ENCODE measurements at regions not wholly inside any gene's neighbourhood (a gene's known extent, or its start where the extent isn't known, plus 50 kb on each side); places are given as distances from the start of the nearest gene placed in this dataset.
A peak's percentile ranks its signal among the peaks of the same experiment; 100 is the strongest.
"Not testable (repeated sequence)": the region's sequence is repeated elsewhere in the genome, so short reads cannot be mapped to it uniquely, and the experiment has no call there.

DNA sequence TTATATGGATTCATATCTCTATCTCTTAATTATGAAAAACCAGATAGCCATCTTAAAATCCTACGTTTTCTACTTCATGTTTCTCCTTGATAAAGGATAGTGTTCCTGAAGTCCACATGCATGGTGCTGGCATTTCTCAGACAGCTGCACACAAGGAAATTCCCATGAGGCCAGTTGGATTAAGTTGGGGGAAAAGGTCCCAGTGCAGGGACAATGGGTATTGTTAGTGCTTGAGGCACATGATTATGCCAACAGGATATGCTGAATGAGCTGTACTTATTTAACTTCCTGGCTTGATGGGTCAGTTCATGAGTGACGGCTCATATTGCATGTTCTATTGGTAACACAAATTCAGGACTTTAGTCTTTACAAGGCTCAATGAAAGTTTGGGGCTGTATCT, 913.9 kb upstream of the NDST4 start:
- no peak for DNase-seq

DNA sequence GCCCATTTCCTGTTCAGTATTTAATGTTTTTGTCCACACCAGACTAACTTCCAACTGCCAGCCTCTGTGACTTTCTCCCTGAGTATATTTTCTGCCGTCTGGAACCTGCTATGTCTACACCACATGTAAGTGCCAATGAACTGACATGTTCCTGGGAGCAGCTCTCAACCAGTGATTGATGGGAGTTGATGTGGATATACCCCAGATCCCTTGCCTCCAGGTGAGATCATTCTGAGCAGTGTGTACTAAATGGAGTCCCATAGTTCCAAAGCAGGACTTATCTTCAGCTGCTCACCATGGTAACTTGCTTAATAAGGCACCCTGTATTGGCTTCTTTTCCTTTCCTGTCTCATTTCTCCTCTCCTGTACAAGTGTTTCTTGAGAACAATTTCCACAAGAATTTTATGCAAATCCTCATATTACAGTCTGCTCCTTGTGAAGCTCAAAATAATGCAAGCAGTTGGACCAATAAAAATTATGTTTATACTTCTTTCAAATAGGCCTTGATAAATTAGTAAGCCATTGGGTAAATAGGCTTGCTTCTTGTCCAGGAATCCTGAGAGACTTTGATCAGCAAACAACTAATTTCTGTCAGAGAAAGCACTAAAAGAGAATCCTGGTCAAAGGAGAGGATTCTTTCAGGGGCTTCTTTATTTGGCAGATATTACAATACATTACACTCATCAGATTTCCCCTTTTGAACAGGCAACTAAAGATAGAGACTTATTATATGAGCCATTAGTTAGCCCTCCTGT, 911.7 kb upstream of the NDST4 start:
- in situ Hi-C loops (cut with HindIII; ENCODE audit: low pct_ligation_motif_present, low pct_unique_long_range_greater_than_20kb, low sequenced_read_pairs), result no loop called here
- no peak for DNase-seq

More for the DNA sequence above, 913.9 kb upstream of the NDST4 start:
- in situ Hi-C loops (cut with HindIII; ENCODE audit: low pct_ligation_motif_present, low pct_unique_long_range_greater_than_20kb, low sequenced_read_pairs), result no loop called here

GRCh38 chr4:116023049-116023448, 909.6 kb upstream of the NDST4 start:
- DNase-seq, result no peak
- in situ Hi-C loops (cut with HindIII; ENCODE audit: low pct_ligation_motif_present, low pct_unique_long_range_greater_than_20kb, low sequenced_read_pairs), result no loop called here

GRCh38 chr4:116020141-116020722, 906.8 kb upstream of the NDST4 start:
- DNase-seq, result peak; percentile 2
- in situ Hi-C loops (cut with HindIII; ENCODE audit: low pct_ligation_motif_present, low pct_unique_long_range_greater_than_20kb, low sequenced_read_pairs), result no loop called here

GRCh38 chr4:116018831-116019230, 905.4 kb upstream of the NDST4 start:
- no peak for DNase-seq
- in situ Hi-C loops (cut with HindIII; ENCODE audit: low pct_ligation_motif_present, low pct_unique_long_range_greater_than_20kb, low sequenced_read_pairs), result no loop called here

DNA sequence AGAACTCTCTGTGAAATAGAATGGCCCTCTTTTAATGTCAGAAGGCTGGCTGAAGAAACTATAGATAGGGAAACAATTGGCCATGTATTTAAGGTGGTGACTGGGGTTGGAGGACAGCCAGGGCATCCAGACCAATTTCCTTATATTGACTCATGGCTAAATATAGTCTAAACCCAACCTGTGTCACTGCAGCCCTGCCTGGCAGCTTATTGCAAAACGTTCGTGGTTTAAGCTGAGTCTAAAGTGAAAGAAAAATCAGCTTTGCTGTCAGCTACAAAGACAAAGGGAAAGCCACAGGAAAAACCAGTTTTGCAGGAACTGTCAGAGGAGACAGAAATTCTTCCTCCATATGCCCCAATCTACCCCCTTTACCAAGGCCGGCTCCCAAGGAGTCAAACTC, 902.8 kb upstream of the NDST4 start:
- in situ Hi-C loops (cut with HindIII; ENCODE audit: low pct_ligation_motif_present, low pct_unique_long_range_greater_than_20kb, low sequenced_read_pairs), result no loop called here
- DNase-seq, result peak; percentile 3

DNA sequence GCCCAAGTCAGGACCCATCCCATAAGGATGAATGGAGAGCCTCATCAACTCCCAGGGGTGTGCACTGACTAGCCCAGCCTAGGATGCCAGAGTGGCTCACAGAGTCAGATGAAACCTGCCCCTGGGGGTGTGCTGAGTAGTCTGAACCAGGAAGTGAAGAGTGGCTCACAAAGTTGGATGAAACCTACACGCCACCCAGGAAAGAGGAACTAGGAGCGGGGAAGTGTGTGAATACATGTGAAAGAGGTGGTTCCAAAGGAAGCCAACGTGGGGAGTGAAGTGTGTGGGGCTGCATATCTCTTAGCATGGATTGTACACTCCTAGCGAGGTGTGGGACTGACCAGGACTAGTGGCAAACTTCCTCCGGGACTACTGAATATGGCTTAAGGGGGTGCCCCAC, 902.1 kb upstream of the NDST4 start:
- no peak for DNase-seq
- in situ Hi-C loops (cut with HindIII; ENCODE audit: low pct_ligation_motif_present, low pct_unique_long_range_greater_than_20kb, low sequenced_read_pairs), result no loop called here

DNA sequence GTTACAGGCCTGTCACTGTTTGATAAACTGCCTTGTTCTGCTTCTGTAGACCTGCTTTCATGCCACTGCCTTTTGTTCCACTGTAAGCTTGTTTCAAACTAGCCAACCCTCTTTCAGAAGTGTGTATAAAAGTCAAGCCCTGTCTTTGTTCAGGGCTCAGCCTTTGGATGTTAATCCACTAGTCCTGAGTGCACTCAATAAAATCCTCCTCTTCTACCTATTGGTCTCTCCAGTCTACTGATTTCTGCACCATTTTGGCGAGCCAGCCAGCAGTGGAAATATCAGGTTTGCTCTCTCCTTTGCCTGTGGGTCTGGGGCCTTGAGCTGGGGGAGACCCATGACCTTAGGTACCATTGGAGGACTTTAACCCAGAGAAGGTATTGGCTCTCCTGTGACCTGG, 901.6 kb upstream of the NDST4 start:
- in situ Hi-C loops (cut with HindIII; ENCODE audit: low pct_ligation_motif_present, low pct_unique_long_range_greater_than_20kb, low sequenced_read_pairs), result no loop called here
- DNase-seq, result no peak

- DNase-seq, result no peak
Measured at GRCh38 chr4:116010923-116011322, 897.5 kb upstream of the NDST4 start.

GRCh38 chr4:116005806-116006088, 892.3 kb upstream of the NDST4 start:
- DNase-seq, result no peak
- in situ Hi-C loops (cut with HindIII; ENCODE audit: low pct_ligation_motif_present, low pct_unique_long_range_greater_than_20kb, low sequenced_read_pairs), result no loop called here

More at GRCh38 chr4:116010923-116011322, 897.5 kb upstream of the NDST4 start:
- in situ Hi-C loops (cut with HindIII; ENCODE audit: low pct_ligation_motif_present, low pct_unique_long_range_greater_than_20kb, low sequenced_read_pairs), result no loop called here

DNA sequence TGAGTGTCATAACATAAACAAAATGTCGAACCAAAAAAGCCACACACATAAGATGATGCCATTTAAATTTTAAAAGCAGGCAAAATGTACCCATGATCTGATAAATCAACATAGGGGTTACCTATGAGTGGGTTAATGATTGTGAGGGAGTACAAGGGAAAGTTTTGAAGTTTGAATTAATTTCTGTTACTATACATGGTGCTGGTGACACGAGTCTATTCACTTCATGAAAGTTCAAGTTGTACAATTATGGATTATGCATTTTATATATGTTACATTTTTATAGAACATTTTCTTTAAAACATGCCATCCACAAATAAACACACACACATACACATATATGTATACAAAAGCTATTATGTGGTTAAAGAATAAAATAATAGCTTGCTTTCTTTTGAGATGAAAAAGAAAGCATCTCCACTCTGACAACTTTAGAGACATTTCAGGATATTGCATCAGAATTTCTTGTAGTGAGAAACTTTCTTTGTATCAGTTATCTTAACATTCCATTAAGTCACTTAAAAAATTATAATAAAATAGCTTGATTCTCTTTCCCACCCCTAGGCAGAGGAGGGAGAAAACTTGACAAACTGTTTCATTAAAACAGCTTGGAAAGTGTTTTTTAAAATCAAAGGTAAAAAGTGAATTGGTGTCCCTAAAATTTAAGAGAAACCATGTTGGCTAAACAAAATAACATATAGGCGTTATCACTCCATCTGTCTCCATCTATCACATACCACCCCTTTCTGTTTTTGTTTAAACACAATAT, 891.8 kb upstream of the NDST4 start:
- in situ Hi-C loops (cut with HindIII; ENCODE audit: low pct_ligation_motif_present, low pct_unique_long_range_greater_than_20kb, low sequenced_read_pairs), result no loop called here
- peak; percentile 31 for DNase-seq

DNA sequence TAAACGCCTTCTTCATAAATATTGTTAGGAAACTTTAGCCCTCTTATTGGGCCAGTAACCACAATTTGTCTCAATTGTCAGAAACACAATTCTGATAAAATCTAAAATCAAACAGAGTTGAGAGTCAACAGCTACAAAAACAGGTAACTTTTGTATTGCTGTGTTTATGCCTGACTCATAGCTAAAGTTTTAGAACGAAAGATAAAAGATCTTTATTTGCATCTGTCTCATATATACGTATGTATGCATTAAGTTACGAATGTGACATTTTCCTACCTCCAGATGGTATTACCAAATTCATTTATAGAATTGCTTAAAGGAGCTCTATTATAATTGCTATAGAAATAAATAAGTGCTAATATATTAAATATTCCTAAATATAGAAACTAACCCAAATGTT, 887.9 kb upstream of the NDST4 start:
- DNase-seq, result no peak
- in situ Hi-C loops (cut with HindIII; ENCODE audit: low pct_ligation_motif_present, low pct_unique_long_range_greater_than_20kb, low sequenced_read_pairs), result no loop called here

GRCh38 chr4:115986573-115986972, 873.2 kb upstream of the NDST4 start:
- no peak for DNase-seq
- in situ Hi-C loops (cut with HindIII; ENCODE audit: low pct_ligation_motif_present, low pct_unique_long_range_greater_than_20kb, low sequenced_read_pairs), result no loop called here

DNA sequence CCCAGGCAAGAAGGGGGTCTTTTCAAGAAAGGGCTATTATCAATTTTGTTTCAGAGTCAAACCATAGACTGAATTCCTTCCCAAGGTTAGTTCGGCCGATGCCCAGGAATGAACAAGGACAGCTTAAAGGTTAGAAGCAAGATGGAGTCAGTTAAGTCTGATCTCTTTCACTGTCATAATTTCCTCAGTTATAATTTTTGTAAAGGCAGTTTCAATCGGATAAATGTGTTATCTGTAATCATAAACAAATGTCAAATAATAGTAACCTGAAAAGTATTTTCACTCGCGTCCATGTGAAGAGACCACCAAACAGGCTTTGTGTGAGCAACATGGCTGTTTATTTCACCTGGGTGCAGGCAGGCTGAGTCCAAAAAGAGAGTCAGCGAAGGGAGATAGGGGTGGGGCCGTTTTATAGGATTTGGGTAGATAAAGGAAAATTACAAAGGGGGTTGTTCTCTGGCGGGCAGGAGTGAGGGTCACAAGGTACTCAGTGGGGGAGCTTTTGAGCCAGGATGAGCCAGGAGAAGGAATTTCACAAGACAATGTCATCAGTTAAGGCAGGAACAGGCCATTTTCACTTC, 862.1 kb upstream of the NDST4 start:
- DNase-seq; in situ Hi-C loops (cut with HindIII; ENCODE audit: low pct_ligation_motif_present, low pct_unique_long_range_greater_than_20kb, low sequenced_read_pairs): not testable (repeated sequence)

- DNase-seq, result no peak
- in situ Hi-C loops (cut with HindIII; ENCODE audit: low pct_ligation_motif_present, low pct_unique_long_range_greater_than_20kb, low sequenced_read_pairs), result no loop called here
Measured at GRCh38 chr4:115973768-115974167, 860.3 kb upstream of the NDST4 start.

DNA sequence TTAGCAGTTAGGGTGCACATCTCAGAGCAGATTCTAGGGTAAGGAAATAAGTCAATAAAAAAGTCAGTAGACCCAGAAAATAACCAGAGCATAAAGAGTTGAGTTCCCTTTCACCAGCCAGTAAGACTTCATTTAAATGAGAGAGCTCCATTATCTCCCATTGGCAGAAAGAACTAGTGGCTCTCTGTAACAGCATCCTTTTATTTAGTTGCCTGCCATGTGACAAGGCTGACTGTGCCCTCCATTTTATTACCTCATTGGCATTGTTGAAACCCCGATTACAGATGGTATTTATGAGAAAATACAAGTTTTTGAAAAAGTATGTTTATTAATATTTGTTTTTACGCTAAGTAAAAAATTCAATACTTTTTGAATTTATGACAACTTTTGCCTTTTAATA, 859.5 kb upstream of the NDST4 start:
- in situ Hi-C loops (cut with HindIII; ENCODE audit: low pct_ligation_motif_present, low pct_unique_long_range_greater_than_20kb, low sequenced_read_pairs), result no loop called here
- no peak for DNase-seq

GRCh38 chr4:115970859-115971258, 857.4 kb upstream of the NDST4 start:
- in situ Hi-C loops (cut with HindIII; ENCODE audit: low pct_ligation_motif_present, low pct_unique_long_range_greater_than_20kb, low sequenced_read_pairs), result no loop called here
- DNase-seq, result no peak

DNA sequence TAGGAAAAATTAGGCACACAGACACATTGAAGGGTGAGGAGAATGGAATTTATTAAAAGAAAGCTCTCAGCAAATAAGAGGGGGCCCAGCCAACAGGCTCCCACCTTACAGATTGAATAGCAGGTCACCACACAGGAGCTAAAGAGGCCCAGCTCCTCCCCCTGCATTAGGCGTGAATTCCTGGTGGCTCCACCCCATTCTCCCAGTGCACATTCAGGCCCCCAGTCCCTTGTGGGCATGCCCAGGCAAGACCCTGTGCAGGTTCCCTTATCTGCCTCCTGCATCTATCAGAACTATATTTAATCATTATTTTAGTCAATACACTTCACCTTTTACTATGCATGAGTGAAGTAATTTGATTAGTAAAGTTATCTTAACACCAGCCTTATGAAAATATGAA, 856.3 kb upstream of the NDST4 start:
- no peak for DNase-seq
- in situ Hi-C loops (cut with HindIII; ENCODE audit: low pct_ligation_motif_present, low pct_unique_long_range_greater_than_20kb, low sequenced_read_pairs), result no loop called here

GRCh38 chr4:115965588-115965987, 852.2 kb upstream of the NDST4 start:
- in situ Hi-C loops (cut with HindIII; ENCODE audit: low pct_ligation_motif_present, low pct_unique_long_range_greater_than_20kb, low sequenced_read_pairs), result no loop called here
- DNase-seq, result no peak
